ENCODE measurements at regions not wholly inside any gene's neighbourhood (a gene's known extent, or its start where the extent isn't known, plus 50 kb on each side); places are given as distances from the start of the nearest gene placed in this dataset.

DNA sequence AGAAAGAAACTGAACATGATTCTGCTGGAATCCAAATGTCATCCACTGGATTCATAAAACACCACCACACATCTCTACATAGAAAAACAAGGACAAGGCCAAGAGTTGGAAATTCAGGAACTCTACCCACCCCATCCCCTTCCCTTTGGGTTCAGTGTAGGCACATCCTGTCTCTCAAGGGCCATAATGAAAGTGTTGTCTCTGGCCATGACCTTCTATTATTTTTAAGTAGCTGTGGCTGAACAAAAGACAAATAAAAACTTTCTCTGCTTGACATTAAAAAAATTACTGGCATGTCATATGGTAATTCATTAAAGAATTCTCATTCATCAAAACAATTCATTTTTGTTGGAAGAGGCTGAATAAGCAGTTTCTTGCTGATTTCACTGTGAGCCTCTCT is 54.9 kb upstream of the ZBTB18 start:
- Mint-ChIP-seq H3K4me1 (ENCODE audit: low read depth) (no peaks in the 10 kb centered on the region), H3K36me3 (ENCODE audit: insufficient read depth in 2 of 2) (peaks cover 0 to 3% of the 10 kb centered on the region in 2 donors), H3K27me3 (ENCODE audit: low read depth) (no peaks in the 10 kb centered on the region), H3K27ac (no peak overlapping the region), H3K4me3 (no peak overlapping the region), H3K9me3 (peaks cover 1 to 3% of the 10 kb centered on the region in 2 donors)
- ATAC-seq (replicated peaks in 1 of 2) (no peak), DNase-seq (no peak)

DNA sequence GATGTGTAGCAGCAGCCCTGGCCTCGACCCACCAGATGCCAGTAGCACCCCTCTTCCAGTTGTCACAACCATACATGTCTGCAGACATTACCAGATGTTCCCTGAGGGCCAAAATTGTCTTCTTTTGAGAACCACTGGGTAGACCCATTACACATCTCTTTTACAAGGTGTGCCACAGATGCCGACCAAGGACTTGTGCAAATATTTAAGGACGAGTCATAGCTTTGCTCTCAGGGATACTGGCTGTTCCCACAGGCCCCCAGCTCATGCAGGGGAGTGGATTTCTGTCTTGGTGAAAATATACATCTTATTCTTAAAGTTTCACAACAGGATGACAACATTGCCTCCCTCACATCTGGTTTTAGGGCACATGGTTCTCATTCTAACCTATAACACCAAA is 59.4 kb upstream of the ZBTB18 start:
- no peak overlapping the region for H3K27ac Mint-ChIP-seq
- no peaks in the 10 kb centered on the region for H3K36me3 Mint-ChIP-seq (ENCODE audit: insufficient read depth in 2 of 2)
- no peak for ATAC-seq (replicated peaks in 1 of 2)

DNA sequence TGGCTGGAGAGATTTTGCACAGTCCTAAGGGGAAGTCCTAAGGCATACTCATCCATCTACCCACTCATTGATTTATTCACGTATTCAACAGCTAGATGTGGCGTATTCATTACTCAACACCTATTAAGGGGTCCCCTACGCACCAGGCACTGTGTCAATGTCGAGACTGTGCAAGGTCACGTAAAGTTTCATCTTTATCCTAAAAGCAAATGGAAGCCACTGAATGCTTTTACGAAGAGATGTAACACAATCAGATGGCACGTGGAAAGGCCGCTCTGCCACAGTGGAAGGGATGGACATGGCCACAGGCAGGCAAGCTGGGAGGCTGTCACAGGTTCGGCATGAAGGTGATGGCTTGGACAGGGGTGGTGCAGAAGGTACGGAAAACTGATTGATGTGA is 66.3 kb upstream of the ZBTB18 start:
- no peak overlapping the region for H3K27ac Mint-ChIP-seq
- H3K36me3 Mint-ChIP-seq (ENCODE audit: insufficient read depth in 2 of 2), result no peaks in the 10 kb centered on the region
- H3K4me3 Mint-ChIP-seq, result no peak overlapping the region
- DNase-seq, result no peak
- H3K9me3 Mint-ChIP-seq, result peaks cover 1 to 2% of the 10 kb centered on the region in 2 donors
- no peak for ATAC-seq (replicated peaks in 1 of 2)
- no peaks in the 10 kb centered on the region for H3K4me1 Mint-ChIP-seq (ENCODE audit: low read depth)
- no peaks in the 10 kb centered on the region for H3K27me3 Mint-ChIP-seq (ENCODE audit: low read depth)

More for the DNA sequence above, 59.4 kb upstream of the ZBTB18 start:
- Mint-ChIP-seq H3K4me3 (no peak overlapping the region), H3K4me1 (ENCODE audit: low read depth) (no peaks in the 10 kb centered on the region), H3K27me3 (ENCODE audit: low read depth) (no peaks in the 10 kb centered on the region), H3K9me3 (peaks cover 1 to 10% of the 10 kb centered on the region in 2 donors)
- no peak for DNase-seq

DNA sequence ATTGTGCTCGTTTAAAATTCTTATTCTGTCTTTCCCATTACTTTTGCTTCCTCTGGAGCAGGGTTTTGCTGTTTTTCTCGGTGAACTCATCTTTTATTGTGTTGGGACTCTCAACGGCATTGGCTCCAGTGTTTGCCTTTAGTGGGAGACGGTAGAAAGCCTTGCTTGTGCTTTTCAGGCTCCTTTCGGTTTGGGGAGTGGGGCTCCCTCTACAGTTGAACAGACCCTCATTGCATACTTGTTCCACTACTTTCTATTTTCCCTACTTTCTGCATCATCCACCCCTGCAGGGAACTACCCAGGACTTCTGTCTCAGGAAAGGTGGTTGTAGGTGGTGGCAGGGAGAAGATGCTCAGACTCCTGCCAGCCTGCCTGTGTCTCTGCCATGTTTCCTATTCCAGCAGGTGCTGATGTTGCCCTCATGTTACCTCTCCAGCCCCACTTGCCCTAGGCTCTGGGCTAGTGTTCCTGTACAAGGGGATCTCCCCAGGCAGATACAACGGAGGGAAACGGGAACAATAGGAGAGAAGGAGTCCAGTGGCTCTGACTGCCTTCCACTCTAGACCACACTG is 68.5 kb upstream of the ZBTB18 start:
- Mint-ChIP-seq H3K9me3 (peaks cover 1 to 2% of the 10 kb centered on the region in 2 donors), H3K4me3 (no peak overlapping the region), H3K27ac (no peak overlapping the region), H3K36me3 (ENCODE audit: insufficient read depth in 2 of 2) (no peaks in the 10 kb centered on the region), H3K4me1 (ENCODE audit: low read depth) (no peaks in the 10 kb centered on the region), H3K27me3 (ENCODE audit: low read depth) (no peaks in the 10 kb centered on the region)
- ATAC-seq (replicated peaks in 1 of 2), result no peak
- no peak for DNase-seq

DNA sequence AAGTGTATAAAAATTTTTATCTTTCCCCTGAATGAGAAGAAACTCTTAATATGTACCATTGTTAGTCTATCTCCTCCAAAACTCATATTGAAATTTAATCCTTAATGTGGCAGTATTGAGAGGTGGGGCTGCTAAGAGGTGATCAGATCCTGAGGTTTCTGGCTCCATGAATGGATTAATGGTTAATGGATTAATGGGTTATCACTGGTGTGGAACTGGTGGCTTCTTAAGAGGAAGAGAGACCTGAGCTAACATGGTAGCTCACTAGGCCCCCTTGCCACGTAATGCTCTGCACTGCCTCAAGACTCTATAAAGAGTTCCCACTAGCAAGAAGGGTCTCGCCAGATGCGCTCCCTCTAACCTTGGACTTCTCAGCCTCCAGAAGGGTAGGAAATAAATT is 70.6 kb upstream of the ZBTB18 start:
- DNase-seq (no peak), ATAC-seq (replicated peaks in 1 of 2) (no peak)
- no peaks in the 10 kb centered on the region for H3K4me1 Mint-ChIP-seq (ENCODE audit: low read depth)
- no peaks in the 10 kb centered on the region for H3K9me3 Mint-ChIP-seq
- H3K4me3 Mint-ChIP-seq, result no peak overlapping the region
- H3K27ac Mint-ChIP-seq, result no peak overlapping the region
- H3K27me3 Mint-ChIP-seq (ENCODE audit: low read depth), result no peaks in the 10 kb centered on the region
- no peaks in the 10 kb centered on the region for H3K36me3 Mint-ChIP-seq (ENCODE audit: insufficient read depth in 2 of 2)

DNA sequence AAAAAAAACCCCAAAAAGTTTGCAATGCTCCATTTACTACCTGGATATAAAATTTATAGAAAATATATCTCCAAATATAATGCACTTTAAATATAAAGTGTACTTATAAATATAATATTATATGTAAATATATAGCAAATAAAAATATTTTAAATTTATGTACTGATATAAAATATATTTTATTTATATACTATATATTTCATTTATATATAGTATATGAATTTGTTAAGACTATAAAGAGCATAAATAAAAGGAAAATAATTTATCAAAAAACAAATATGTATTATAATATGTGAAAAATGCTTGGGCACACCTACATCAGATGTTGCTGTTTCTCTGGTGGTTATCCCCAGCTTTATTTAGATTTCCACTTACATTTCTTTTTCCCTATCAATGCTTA is 71.0 kb upstream of the ZBTB18 start:
- no peaks in the 10 kb centered on the region for H3K27me3 Mint-ChIP-seq (ENCODE audit: low read depth)
- no peak overlapping the region for H3K4me3 Mint-ChIP-seq
- H3K9me3 Mint-ChIP-seq, result no peaks in the 10 kb centered on the region
- H3K4me1 Mint-ChIP-seq (ENCODE audit: low read depth), result no peaks in the 10 kb centered on the region
- H3K27ac Mint-ChIP-seq, result no peak overlapping the region
- H3K36me3 Mint-ChIP-seq (ENCODE audit: insufficient read depth in 2 of 2), result no peaks in the 10 kb centered on the region
- ATAC-seq (replicated peaks in 1 of 2) (no peak), DNase-seq (no peak)

DNA sequence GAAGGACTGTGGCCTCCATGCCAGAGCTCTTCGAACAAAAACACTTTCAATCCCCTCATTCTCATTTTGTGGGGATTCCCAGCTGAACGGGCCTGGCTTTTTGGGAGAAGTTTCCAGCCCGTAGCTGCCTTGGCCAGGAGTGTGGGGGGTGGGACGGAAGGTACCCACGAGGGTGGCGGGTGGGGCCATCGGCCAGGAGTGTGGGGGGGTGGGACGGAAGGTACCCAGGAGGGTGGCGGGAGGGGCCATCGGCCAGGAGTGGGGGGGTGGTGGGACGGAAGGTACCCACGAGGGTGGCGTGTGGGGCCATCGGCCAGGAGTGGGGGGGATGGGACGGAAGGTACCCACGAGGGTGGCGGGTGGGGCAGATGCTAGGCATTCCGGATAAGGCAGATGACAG is 71.7 kb upstream of the ZBTB18 start:
- no peaks in the 10 kb centered on the region for H3K9me3 Mint-ChIP-seq
- no peak overlapping the region for H3K4me3 Mint-ChIP-seq
- H3K36me3 Mint-ChIP-seq (ENCODE audit: insufficient read depth in 2 of 2), result no peaks in the 10 kb centered on the region
- ATAC-seq (replicated peaks in 1 of 2), result no peak
- no peaks in the 10 kb centered on the region for H3K27me3 Mint-ChIP-seq (ENCODE audit: low read depth)
- DNase-seq, result no peak
- H3K27ac Mint-ChIP-seq, result no peak overlapping the region
- H3K4me1 Mint-ChIP-seq (ENCODE audit: low read depth), result no peaks in the 10 kb centered on the region

DNA sequence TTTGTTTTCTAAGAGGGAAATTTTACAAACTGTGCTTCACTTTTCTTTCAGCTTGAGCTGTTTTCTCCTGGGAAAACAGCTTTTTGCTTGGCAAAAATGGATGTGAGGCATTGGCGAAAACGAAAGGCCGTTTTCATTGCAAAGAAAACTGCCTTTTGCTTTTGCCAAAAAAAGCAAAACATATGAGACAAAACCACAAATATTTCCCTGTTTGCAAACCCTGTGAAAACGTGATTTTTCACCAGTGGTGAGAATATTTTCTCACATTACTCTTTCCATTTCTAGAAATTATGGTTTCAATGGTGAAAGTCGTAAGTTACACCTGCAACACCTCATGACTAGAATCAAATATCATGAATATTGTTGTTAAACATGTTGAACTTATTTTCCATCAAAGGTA is 74.0 kb upstream of the ZBTB18 start:
- H3K4me1 Mint-ChIP-seq (ENCODE audit: low read depth), result no peaks in the 10 kb centered on the region
- DNase-seq (no peak), ATAC-seq (replicated peaks in 1 of 2) (no peak)
- no peaks in the 10 kb centered on the region for H3K36me3 Mint-ChIP-seq (ENCODE audit: insufficient read depth in 2 of 2)
- no peaks in the 10 kb centered on the region for H3K9me3 Mint-ChIP-seq
- H3K27me3 Mint-ChIP-seq (ENCODE audit: low read depth), result no peaks in the 10 kb centered on the region
- no peak overlapping the region for H3K4me3 Mint-ChIP-seq
- no peak overlapping the region for H3K27ac Mint-ChIP-seq

DNA sequence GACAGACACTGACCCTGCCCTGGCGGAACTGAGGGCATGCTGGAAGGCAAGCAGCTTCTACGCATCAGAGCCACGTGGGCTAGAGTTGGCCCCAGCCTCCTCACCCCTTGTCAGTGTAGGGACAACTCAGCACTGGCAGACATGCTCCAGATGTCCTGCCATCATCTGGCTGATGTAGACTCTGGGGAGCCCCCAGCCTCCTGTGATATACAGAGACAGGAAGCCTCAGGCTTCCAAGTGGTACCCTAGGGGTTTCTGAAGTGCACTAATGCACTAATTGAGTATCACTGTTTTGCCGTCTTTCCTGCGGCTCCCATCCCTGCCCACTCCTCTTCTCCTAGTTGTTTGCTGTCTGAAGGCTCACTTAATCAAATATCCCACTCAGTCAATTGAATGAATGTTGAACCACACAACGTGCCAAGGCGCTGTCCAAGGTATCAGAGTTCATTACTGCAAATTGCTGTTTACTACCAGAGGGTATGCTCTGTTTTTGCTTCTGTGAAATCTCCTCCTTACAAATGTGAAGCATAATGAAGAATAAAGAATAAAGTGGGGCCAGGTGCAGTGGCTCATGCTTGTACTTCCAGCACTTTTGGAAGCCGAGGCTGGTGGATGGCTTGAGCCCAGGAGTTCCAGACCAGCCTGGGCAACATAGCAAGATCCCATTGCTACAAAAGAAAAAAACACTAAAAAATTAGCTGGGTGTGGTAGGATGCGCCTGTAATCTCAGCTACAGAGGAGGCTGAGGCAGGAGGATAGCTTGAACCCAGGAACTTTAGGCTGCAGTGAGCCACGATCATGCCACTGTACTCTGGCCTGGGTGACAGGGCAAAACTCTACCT is 76.4 kb upstream of the ZBTB18 start:
- DNase-seq (no peak), ATAC-seq (replicated peaks in 1 of 2) (no peak)
- no peak overlapping the region for H3K4me3 Mint-ChIP-seq
- H3K4me1 Mint-ChIP-seq (ENCODE audit: low read depth), result no peaks in the 10 kb centered on the region
- no peaks in the 10 kb centered on the region for H3K9me3 Mint-ChIP-seq
- no peaks in the 10 kb centered on the region for H3K36me3 Mint-ChIP-seq (ENCODE audit: insufficient read depth in 2 of 2)
- peaks cover 6% of the 10 kb centered on the region for H3K27me3 Mint-ChIP-seq (ENCODE audit: low read depth)
- H3K27ac Mint-ChIP-seq, result no peak overlapping the region

DNA sequence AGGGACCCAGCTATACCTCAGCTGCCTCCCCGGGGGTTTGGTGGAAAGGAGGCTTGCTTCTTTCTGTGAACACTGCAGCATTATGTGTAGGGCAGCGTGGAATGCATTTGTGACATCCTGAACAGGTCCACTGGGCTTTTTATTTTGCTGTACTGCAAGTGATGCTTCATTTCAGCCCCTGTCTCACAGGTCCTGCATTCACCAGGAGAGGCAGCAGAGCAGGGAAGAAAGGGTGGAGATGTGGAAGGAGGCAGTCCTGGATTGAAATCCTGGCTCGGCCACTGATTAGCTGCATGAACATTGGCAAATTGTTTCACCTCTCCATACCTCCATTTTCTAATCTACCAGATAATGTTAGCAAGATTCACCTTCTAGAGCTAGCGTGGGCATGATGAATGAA is 77.9 kb upstream of the ZBTB18 start:
- Mint-ChIP-seq H3K9me3 (no peaks in the 10 kb centered on the region), H3K4me1 (ENCODE audit: low read depth) (no peaks in the 10 kb centered on the region), H3K36me3 (ENCODE audit: insufficient read depth in 2 of 2) (no peaks in the 10 kb centered on the region), H3K4me3 (no peak overlapping the region), H3K27ac (no peak overlapping the region), H3K27me3 (ENCODE audit: low read depth) (peaks cover 6% of the 10 kb centered on the region)
- ATAC-seq (replicated peaks in 1 of 2), result no peak
- DNase-seq, result no peak

DNA sequence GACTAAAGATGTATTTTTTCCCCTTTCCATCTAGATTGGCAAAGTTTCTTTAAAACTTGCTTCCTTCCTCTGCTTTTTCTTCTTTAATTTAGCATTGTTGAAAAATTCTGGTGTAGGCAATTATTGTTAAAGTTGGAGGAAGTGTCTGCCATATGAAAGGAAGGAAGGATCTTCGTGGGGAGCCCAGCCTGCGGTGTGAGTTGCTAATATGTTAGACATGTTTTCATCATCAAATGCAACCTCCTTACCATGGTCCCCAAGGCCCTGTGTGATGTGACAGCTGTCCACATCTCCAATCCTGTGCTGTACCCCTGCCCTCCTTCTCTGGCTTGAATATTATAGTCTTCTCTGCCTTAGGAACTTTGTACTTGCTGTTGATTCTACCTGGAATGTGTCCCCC is 81.0 kb upstream of the ZBTB18 start:
- DNase-seq (no peak), ATAC-seq (replicated peaks in 1 of 2) (no peak)
- Mint-ChIP-seq H3K9me3 (no peaks in the 10 kb centered on the region), H3K36me3 (ENCODE audit: insufficient read depth in 2 of 2) (no peaks in the 10 kb centered on the region), H3K4me3 (no peak overlapping the region), H3K27ac (no peak overlapping the region), H3K27me3 (ENCODE audit: low read depth) (peaks cover 6% of the 10 kb centered on the region), H3K4me1 (ENCODE audit: low read depth) (no peaks in the 10 kb centered on the region)

DNA sequence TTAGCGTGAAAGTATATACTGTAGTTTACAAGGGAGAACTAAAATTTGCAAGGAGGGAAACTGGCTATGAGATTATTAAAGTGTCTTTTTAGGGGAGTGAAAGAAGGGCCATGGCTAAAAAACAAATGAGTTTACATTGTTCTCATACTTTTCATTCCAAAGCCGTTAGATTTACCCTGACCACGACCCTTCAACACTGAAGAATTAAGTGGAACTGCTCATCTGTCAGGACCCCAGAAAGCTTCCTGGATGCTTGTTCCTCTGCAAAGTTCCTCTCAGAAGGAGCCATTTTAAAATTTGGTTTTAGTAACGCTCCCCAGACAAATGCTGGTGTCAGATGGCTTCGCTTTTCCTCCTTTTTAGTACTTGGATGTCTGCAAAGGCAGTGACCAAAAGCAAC is 82.7 kb upstream of the ZBTB18 start:
- no peak overlapping the region for H3K27ac Mint-ChIP-seq
- H3K4me3 Mint-ChIP-seq, result no peak overlapping the region
- no peak for ATAC-seq (replicated peaks in 1 of 2)
- DNase-seq, result no peak
- H3K27me3 Mint-ChIP-seq (ENCODE audit: low read depth), result peaks cover 6% of the 10 kb centered on the region
- no peaks in the 10 kb centered on the region for H3K4me1 Mint-ChIP-seq (ENCODE audit: low read depth)
- H3K36me3 Mint-ChIP-seq (ENCODE audit: insufficient read depth in 2 of 2), result no peaks in the 10 kb centered on the region
- H3K9me3 Mint-ChIP-seq, result no peaks in the 10 kb centered on the region

DNA sequence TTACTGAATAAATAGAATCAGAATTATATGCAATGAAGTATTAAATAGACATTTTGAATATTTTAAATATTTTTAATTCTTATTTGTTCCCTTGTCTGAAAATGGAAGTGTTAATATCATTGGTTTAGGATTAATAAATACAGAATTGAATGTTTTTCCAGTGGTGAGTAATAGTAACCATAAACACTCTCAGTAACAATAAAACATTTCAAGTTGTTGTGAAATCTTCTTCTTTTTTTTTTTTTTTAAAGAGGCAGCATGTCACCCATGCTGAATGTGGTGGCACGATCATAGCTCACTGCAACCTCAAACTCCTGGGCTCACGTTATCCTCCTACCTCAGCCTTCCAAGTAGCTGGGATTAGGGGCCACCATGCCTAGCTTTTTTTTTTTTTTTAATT is 86.2 kb upstream of the ZBTB18 start:
- no peak for ATAC-seq (replicated peaks in 1 of 2)
- Mint-ChIP-seq H3K27me3 (ENCODE audit: low read depth) (peaks cover 4% of the 10 kb centered on the region), H3K9me3 (no peaks in the 10 kb centered on the region), H3K36me3 (ENCODE audit: insufficient read depth in 2 of 2) (no peaks in the 10 kb centered on the region), H3K4me3 (no peak overlapping the region), H3K27ac (no peak overlapping the region), H3K4me1 (ENCODE audit: low read depth) (no peaks in the 10 kb centered on the region)
- DNase-seq, result no peak

DNA sequence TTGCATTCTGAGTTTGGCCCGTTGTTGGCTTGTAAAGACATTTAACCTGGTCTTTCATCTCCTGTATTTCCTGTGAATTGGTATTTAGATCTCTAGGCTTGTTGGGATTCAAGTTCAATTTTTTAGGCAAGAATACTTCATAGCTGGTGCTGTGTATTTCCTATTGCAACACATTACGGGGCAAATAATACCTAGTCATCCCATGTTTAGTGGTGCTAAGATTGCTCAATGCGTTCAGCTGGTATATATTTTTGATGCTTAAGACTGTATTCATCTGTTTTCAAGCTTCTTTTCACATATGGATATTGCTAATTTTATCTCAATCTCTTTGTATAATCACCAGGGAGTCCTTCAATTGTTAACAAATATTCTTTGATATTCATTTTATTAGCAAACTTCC is 87.5 kb upstream of the ZBTB18 start:
- no peaks in the 10 kb centered on the region for H3K9me3 Mint-ChIP-seq
- DNase-seq (no peak), ATAC-seq (replicated peaks in 1 of 2) (no peak)
- no peak overlapping the region for H3K4me3 Mint-ChIP-seq
- H3K36me3 Mint-ChIP-seq (ENCODE audit: insufficient read depth in 2 of 2), result no peaks in the 10 kb centered on the region
- no peaks in the 10 kb centered on the region for H3K4me1 Mint-ChIP-seq (ENCODE audit: low read depth)
- H3K27ac Mint-ChIP-seq, result no peak overlapping the region
- peaks cover 15% of the 10 kb centered on the region for H3K27me3 Mint-ChIP-seq (ENCODE audit: low read depth)
